ENCODE measurements at regions not wholly inside any gene's neighbourhood (a gene's known extent, or its start where the extent isn't known, plus 50 kb on each side); places are given as distances from the start of the nearest gene placed in this dataset.
"Not testable (repeated sequence)": the region's sequence is repeated elsewhere in the genome, so short reads cannot be mapped to it uniquely, and the experiment has no call there.

DNA sequence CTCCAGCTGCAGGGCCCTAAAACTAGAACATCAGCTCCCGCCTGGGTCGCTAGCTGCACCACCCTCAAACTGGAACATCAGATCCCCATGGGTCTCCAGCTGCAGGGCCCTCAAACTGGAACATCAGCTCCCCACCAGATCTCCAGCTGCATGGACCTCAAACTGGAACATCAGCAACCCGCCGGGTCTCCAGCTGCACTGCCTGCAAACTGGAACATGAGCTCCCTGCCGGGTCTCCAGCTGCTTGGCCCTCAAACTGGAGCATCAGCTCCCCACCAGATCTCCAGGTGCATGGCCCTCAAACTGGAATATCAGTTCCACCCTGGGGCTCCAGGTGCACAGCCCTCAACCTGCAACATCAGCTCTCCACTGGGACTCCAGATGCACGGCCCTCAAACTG, 82.7 kb downstream of the TFRC start:
- not testable (repeated sequence) for DNase-seq (ENCODE audit: low read depth in 2 of 2)

GRCh38 chr3:195996314-195996713, 85.6 kb downstream of the TFRC start:
- not testable (repeated sequence) for DNase-seq (ENCODE audit: low read depth in 2 of 2)

- DNase-seq (ENCODE audit: low read depth in 2 of 2), result peak; percentile 8 to 29
These were observed 86.0 kb upstream of the TNK2 start for GRCh38 chr3:195994343-195994742.

DNA sequence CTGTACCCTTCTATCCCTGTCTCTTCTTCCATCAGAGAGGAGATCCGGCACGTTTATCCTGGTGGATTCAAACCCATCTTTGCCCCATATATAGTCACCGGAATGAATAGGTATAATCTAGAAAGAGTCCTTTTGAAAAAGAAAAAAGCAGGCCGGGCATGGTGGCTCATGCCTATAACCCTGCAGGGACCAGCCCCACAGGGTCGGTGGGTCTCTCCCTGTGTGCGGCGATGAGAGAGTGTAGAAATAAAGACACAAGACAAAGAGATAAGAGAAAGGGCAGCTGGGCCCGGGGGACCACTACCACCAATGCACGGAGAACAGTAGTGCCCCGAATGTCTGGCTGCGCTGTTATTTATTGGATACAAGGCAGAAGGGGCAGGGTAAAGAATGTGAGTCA, 85.3 kb upstream of the TNK2 start:
- DNase-seq (ENCODE audit: low read depth in 2 of 2), result not testable (repeated sequence)

GRCh38 chr3:195992956-195993595, 84.7 kb upstream of the TNK2 start:
- DNase-seq (ENCODE audit: low read depth in 2 of 2), result not testable (repeated sequence)

- DNase-seq (ENCODE audit: low read depth in 2 of 2), result not testable (repeated sequence)
These were observed 83.6 kb upstream of the TNK2 start for GRCh38 chr3:195991986-195992385.

DNA sequence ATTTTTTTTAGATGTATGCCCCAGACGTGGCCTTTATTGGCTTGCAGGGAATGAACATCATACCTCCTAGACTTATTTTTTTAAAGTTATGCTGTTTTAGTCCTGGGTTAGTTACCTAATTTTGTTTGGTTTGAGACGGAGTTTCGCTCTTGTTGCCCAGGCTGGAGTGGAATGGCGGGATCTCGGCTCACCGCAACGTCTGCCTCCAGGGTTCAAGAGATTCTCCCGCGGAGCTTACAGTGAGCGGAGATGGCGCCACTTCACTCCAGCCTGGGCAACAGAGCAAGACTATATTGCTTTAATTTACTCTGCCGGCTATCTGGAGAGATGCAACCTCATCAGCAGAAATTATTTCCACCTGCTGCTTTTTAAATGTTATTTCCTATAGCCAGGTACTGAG, 82.9 kb upstream of the TNK2 start:
- DNase-seq (ENCODE audit: low read depth in 2 of 2), result not testable (repeated sequence)

GRCh38 chr3:195990841-195991174, 82.5 kb upstream of the TNK2 start:
- DNase-seq (ENCODE audit: low read depth in 2 of 2), result not testable (repeated sequence)

- peak; percentile 91 to 92 for DNase-seq (ENCODE audit: low read depth in 2 of 2)
These were observed 81.8 kb upstream of the TNK2 start for GRCh38 chr3:195989921-195990840.

DNA sequence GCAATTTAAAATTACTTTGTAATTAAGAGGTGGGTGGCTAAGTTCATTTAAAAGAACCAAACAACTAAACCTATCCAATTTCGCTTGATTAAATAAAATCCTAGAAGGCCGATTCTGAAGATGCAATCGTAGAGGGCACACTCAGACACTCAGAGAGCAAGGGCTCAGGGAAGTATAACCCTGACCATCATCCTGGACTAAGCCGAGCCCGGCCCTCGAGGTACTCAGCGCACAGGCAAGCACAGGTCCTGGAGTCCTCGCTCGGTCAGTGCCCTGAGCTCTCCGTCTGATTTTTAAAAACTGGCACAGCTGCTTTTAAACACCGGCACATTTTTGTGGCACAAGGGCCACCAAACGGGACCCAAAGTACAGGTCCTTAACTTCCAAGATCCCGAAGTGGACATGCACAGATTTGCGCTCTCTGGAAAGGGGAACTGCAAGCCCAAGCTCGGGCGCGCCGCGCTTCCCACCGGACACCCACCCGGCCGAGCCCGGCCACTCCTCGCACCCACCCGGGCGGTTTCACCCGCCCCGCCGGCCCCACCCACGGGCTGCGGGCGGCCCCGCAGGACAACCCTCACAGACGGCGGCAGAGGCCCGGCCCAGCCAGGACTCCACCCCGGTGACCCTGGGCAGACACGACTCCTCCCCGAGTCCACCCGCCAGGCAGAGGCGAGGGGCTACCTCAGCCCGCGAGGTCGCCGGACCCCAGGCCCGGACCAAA, 81.0 kb upstream of the TNK2 start:
- DNase-seq (ENCODE audit: low read depth in 2 of 2), result not testable (repeated sequence)

DNA sequence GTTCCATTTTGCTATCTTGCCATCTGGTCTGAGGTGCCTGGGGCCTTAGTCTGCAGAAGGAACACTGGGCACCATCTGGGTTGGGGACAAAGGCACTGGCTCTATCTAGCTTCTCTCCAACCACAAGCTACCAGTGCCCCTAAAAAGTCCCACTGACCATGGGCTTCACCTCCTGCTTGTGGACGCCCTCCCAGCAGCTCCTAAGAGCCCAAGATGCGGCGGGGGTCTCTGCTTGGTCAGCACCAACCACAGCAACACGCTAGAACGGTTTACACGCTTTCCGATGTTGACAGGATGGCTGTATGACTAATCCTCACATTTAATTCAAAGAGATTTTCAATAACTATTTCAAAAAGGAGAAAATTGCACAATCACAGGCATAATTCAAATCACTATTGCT, 80.4 kb upstream of the TNK2 start:
- DNase-seq (ENCODE audit: low read depth in 2 of 2), result not testable (repeated sequence)

- DNase-seq (ENCODE audit: low read depth in 2 of 2), result not testable (repeated sequence)
These were observed 78.7 kb upstream of the TNK2 start for GRCh38 chr3:195987001-195987400.

GRCh38 chr3:195986576-195986975, 78.2 kb upstream of the TNK2 start:
- DNase-seq (ENCODE audit: low read depth in 2 of 2), result not testable (repeated sequence)

DNA sequence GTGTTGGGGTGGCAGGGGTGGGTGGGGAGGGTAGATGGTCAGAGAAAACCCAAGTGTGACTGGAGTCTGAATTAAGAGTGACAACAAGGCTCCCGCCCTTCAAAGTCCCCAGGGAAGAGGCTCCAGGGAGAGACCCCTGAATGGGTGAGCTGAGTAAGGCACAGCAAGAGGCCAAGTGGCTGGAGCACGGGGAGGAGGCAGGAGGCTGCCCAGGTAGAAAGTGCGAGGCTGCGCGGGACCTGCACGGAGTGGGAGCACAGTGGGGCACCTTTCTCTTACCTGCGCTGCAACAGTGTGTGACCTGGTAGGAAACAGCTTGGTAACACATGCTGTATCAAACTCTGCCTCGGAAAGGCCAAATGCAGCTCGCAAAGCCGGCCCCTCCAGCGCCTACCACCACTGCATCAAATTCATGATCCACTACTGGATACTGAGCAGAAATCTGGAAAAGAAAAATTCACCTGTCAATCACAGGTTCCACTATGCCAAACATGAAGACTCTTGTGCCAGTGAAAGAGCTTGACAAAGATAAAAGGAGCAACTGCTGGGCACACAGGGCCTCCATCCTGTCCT, 77.1 kb upstream of the TNK2 start:
- DNase-seq (ENCODE audit: low read depth in 2 of 2), result not testable (repeated sequence)

DNA sequence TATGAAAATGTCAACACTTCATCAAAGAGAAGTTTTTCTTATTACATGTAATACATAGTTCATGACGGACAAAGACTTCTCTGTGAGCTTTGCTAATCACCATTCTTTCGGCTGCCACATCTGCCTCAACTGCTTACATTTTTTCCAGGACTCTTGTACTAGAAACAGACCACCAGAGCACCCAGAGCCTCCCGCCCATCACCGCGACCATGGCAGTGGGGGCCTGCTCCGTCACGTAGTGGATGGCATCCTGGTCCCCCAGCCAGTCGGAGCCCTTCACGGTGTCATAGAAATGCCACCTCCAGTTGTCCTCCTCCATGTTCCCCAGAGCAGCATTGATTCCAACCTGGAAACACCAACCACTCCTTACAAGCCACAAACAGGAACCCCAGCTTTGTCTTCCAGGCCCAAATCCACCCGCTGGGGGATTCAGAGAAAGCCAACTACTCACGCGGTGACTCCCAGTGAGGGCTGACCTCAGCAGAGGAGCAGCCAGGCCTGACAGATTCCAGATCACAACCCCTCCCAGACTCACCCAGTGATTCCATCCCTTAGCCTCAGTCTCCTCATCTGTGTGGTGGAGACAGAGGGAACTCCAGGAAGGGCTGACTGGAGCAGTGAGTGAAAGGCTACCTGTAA, 76.2 kb upstream of the TNK2 start:
- not testable (repeated sequence) for DNase-seq (ENCODE audit: low read depth in 2 of 2)

- not testable (repeated sequence) for DNase-seq (ENCODE audit: low read depth in 2 of 2)
These were observed 75.5 kb upstream of the TNK2 start for GRCh38 chr3:195983880-195984279.

DNA sequence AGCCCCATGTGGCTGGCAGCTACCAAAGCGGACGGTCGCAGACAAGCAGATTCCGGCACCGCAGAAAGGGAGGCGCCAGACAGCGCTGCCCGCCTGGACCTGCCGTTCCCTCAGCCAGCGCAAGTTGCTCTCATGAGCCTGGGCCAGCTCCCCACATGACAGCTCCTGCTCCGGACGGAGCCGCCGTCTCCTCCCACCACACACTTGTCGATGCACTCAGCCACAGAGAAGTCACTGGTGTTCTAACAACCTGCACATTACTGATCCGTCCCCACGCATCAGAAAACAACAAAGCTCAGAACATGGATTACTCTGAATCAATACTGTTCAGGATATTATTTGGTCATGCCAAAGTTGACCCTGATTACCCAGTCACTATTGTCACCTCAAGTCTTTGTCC, 74.4 kb upstream of the TNK2 start:
- DNase-seq (ENCODE audit: low read depth in 2 of 2), result not testable (repeated sequence)

DNA sequence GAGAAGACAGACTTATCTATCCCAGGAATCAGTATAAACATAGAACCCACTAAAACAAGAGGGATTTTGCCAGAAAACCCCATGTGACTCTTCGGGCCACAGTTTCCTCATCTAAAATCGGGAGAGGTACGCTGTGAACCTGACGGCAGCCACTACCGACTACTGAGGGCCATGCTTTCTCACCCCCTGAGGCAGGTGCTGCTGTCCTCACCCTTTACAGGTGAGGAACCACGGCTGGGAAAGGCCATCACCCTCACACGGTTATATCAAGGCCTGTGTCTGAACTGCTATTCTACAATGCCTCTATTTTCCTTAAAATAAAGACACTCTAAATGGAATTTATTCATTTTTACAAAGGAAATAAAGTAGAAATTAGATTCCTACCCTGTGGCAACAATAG, 73.4 kb upstream of the TNK2 start:
- not testable (repeated sequence) for DNase-seq (ENCODE audit: low read depth in 2 of 2)

DNA sequence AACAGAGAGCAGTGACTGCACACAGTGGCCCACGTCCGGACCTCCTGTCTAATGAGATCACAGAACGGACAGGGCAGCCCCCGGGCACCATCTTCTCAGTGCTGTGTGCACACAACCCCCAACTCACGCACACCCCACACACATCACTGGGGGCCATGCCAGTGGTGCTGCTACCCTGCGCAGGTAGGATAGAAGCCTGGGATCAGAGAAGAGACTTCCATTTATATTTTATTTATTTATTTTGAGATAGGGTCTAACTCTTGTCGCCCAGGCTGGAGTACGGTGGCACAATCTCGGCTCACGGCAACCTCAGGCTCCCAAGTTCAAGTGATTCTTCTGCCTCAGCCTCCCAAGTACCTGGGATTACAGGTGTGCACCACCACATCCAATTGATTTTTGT, 71.5 kb upstream of the TNK2 start:
- DNase-seq (ENCODE audit: low read depth in 2 of 2), result not testable (repeated sequence)

DNA sequence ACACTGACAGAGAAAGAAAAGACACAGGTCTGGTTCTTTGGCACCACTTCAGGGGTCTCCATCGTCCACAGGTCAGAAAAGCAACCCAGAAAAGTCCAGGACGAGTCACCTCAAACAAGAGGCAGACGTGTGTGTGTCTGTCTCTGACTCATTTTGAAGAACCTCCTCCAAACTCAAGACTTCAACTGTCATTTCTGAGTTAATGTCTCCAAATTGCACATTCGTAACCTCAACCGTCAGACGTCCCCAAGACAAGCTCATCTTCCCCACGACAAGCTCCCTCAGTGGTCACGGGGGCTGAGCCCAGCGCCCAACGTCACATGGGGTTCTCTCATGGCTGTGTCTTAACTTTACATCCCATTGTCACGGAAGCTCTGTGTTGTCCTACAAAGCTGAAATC, 70.2 kb upstream of the TNK2 start:
- DNase-seq (ENCODE audit: low read depth in 2 of 2), result not testable (repeated sequence)

DNA sequence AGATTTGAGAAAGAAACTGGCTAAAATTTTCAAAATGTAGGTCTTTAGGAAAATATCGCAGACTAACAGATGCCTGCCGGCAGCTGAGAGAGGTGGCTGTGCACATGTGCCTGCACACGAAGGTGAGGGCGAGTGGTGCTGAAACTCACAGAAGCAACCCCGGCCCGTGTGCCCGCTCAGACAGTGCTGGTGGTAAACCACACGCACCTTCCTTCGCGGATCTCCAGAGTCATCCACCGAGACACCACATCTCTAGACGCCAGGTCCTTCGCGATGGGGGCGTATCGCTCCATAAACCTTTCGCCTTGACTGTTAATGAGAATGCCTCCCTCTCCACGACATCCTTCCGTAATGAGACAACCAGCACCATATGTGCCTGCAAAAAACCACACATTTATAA, 68.5 kb upstream of the TNK2 start:
- not testable (repeated sequence) for DNase-seq (ENCODE audit: low read depth in 2 of 2)
